ENCODE measurements at regions not wholly inside any gene's neighbourhood (a gene's known extent, or its start where the extent isn't known, plus 50 kb on each side); places are given as distances from the start of the nearest gene placed in this dataset.

GRCh38 chr13:89363144-89363543, 1692.0 kb downstream of the SLITRK5 start:
- no peak overlapping the region for H2AFZ ChIP-seq (ENCODE audit: low read depth, low read length)

DNA sequence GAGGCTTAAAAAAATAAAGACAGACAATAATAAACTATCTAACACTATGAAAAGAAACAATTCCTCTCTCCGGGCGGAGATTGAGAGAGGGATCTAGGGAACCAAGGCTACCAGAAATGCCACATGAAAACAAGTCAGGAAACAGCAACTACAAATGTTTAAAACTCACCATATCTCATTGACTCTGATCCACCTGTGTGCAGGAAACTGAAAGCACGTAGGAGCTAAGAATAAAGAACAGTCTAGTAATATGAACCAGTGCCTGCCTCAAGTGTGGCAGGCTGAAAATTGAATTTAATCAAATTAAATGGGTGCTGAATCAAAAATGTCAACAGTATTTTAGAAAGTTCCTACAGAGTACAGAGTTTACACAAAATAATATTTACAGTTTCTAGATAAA, 1701.0 kb downstream of the SLITRK5 start:
- H3K27ac ChIP-seq (ENCODE audit: low read length): no peak overlapping the region
- no peaks in the 10 kb centered on the region for H4K20me1 ChIP-seq (ENCODE audit: insufficient read depth, low read length)
- no peaks in the 10 kb centered on the region for H3K4me1 ChIP-seq (ENCODE audit: low read length)
- H3K36me3 ChIP-seq (replicated peaks; ENCODE audit: low read depth, low read length): no peaks in the 10 kb centered on the region
- no peak overlapping the region for H3K4me2 ChIP-seq (ENCODE audit: low read length)
- TF ChIP-seq EZH2phosphoT487 (IDR thresholded peaks at IDR 0.05; ENCODE audit: low read depth) (no peak), CTCF (IDR thresholded peaks at IDR 0.05; ENCODE audit: low read depth, low read length) (no peak)
- no peak overlapping the region for H3K4me3 ChIP-seq (ENCODE audit: low read length)
- H2AFZ ChIP-seq (ENCODE audit: low read depth, low read length): no peak overlapping the region
- H3K9me3 ChIP-seq (ENCODE audit: insufficient read depth, low read length): no peaks in the 10 kb centered on the region
- H3K27me3 ChIP-seq (ENCODE audit: low read depth, low read length): no peaks in the 10 kb centered on the region
- H3K9ac ChIP-seq (ENCODE audit: low read length): no peak overlapping the region
- H3K79me2 ChIP-seq (ENCODE audit: low read length): no peaks in the 10 kb centered on the region

More at GRCh38 chr13:89363144-89363543, 1692.0 kb downstream of the SLITRK5 start:
- TF ChIP-seq EZH2phosphoT487 (IDR thresholded peaks at IDR 0.05; ENCODE audit: low read depth) (no peak), CTCF (IDR thresholded peaks at IDR 0.05; ENCODE audit: low read depth, low read length) (no peak)
- Histone ChIP-seq H3K4me2 (ENCODE audit: low read length) (no peak overlapping the region), H3K27ac (ENCODE audit: low read length) (no peak overlapping the region), H3K27me3 (ENCODE audit: low read depth, low read length) (no peaks in the 10 kb centered on the region), H4K20me1 (ENCODE audit: insufficient read depth, low read length) (no peaks in the 10 kb centered on the region), H3K9me3 (ENCODE audit: insufficient read depth, low read length) (no peaks in the 10 kb centered on the region), H3K36me3 (replicated peaks; ENCODE audit: low read depth, low read length) (no peaks in the 10 kb centered on the region), H3K4me3 (ENCODE audit: low read length) (no peak overlapping the region), H3K9ac (ENCODE audit: low read length) (no peak overlapping the region), H3K79me2 (ENCODE audit: low read length) (no peaks in the 10 kb centered on the region), H3K4me1 (ENCODE audit: low read length) (no peaks in the 10 kb centered on the region)

DNA sequence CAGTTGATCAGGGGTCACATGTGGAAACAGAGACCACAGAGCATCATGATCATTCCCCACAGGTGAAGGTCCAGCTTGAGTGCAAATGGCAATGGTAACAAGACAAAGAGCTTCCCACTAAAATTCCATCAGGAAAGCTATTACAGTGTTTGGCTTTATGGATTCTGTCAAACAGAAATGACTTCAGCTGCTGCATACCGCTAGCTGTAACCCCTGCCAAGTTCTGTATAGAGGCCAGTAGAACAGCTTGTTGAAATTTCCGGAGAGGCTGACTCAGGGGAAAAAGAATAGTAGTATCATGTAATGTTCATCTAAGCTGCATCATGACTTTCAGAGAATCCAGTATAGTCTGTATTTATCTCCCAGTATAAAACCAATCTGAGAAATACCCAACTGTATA, 1704.7 kb downstream of the SLITRK5 start:
- H3K36me3 ChIP-seq (replicated peaks; ENCODE audit: low read depth, low read length): no peaks in the 10 kb centered on the region
- H3K9ac ChIP-seq (ENCODE audit: low read length): no peak overlapping the region
- no peaks in the 10 kb centered on the region for H4K20me1 ChIP-seq (ENCODE audit: insufficient read depth, low read length)
- no peaks in the 10 kb centered on the region for H3K79me2 ChIP-seq (ENCODE audit: low read length)
- no peak overlapping the region for H2AFZ ChIP-seq (ENCODE audit: low read depth, low read length)
- TF ChIP-seq EZH2phosphoT487 (IDR thresholded peaks at IDR 0.05; ENCODE audit: low read depth): no peak
- TF ChIP-seq CTCF (IDR thresholded peaks at IDR 0.05; ENCODE audit: low read depth, low read length): no peak
- no peak overlapping the region for H3K4me3 ChIP-seq (ENCODE audit: low read length)
- peaks cover 8% of the 10 kb centered on the region for H3K4me1 ChIP-seq (ENCODE audit: low read length)
- H3K4me2 ChIP-seq (ENCODE audit: low read length): no peak overlapping the region
- no peaks in the 10 kb centered on the region for H3K27me3 ChIP-seq (ENCODE audit: low read depth, low read length)
- no peaks in the 10 kb centered on the region for H3K9me3 ChIP-seq (ENCODE audit: insufficient read depth, low read length)
- no peak overlapping the region for H3K27ac ChIP-seq (ENCODE audit: low read length)

- H3K27me3 ChIP-seq (ENCODE audit: low read depth, low read length): no peaks in the 10 kb centered on the region
- peak overlapping the region; percentile 15; the same call in 1 of the 2 replicates for H3K4me2 ChIP-seq (ENCODE audit: low read length)
- no peaks in the 10 kb centered on the region for H4K20me1 ChIP-seq (ENCODE audit: insufficient read depth, low read length)
- no peaks in the 10 kb centered on the region; the same call in 1 of the 2 replicates for H3K9me3 ChIP-seq (ENCODE audit: insufficient read depth, low read length)
- no peak overlapping the region for H3K9ac ChIP-seq (ENCODE audit: low read length)
- no peak overlapping the region for H2AFZ ChIP-seq (ENCODE audit: low read depth, low read length)
- H3K27ac ChIP-seq (ENCODE audit: low read length): no peak overlapping the region
- H3K4me3 ChIP-seq (ENCODE audit: low read length): no peak overlapping the region
- H3K36me3 ChIP-seq (replicated peaks; ENCODE audit: low read depth, low read length): no peaks in the 10 kb centered on the region
- no peaks in the 10 kb centered on the region for H3K79me2 ChIP-seq (ENCODE audit: low read length)
- H3K4me1 ChIP-seq (ENCODE audit: low read length): peaks cover 8% of the 10 kb centered on the region
- TF ChIP-seq EZH2phosphoT487 (IDR thresholded peaks at IDR 0.05; ENCODE audit: low read depth): no peak
- no peak for TF ChIP-seq CTCF (IDR thresholded peaks at IDR 0.05; ENCODE audit: low read depth, low read length)
Measured at GRCh38 chr13:89380101-89380500, 1708.9 kb downstream of the SLITRK5 start.

Measured in OCI-LY3 (cell line).